ENCODE measurements at regions not wholly inside any gene's neighbourhood (a gene's known extent, or its start where the extent isn't known, plus 50 kb on each side); places are given as distances from the start of the nearest gene placed in this dataset.

GRCh38 chr1:216896146-216896545 lies 172.9 kb upstream of the ESRRG start:
- TF ChIP-seq TOX (CRISPR knock-in tag; IDR thresholded peaks at IDR 0.05; ENCODE audit: borderline replicate concordance) = no peak
- no peak for TF ChIP-seq ZNF70 (CRISPR knock-in tag; IDR thresholded peaks at IDR 0.05)
- TF ChIP-seq GLIS3 (CRISPR knock-in tag; IDR thresholded peaks at IDR 0.05) = no peak
- no peak for TF ChIP-seq ZNF8 (CRISPR knock-in tag; IDR thresholded peaks at IDR 0.05)
- no peak for TF ChIP-seq OSR1 (CRISPR knock-in tag; IDR thresholded peaks at IDR 0.05)
- TF ChIP-seq, protein P1, sequence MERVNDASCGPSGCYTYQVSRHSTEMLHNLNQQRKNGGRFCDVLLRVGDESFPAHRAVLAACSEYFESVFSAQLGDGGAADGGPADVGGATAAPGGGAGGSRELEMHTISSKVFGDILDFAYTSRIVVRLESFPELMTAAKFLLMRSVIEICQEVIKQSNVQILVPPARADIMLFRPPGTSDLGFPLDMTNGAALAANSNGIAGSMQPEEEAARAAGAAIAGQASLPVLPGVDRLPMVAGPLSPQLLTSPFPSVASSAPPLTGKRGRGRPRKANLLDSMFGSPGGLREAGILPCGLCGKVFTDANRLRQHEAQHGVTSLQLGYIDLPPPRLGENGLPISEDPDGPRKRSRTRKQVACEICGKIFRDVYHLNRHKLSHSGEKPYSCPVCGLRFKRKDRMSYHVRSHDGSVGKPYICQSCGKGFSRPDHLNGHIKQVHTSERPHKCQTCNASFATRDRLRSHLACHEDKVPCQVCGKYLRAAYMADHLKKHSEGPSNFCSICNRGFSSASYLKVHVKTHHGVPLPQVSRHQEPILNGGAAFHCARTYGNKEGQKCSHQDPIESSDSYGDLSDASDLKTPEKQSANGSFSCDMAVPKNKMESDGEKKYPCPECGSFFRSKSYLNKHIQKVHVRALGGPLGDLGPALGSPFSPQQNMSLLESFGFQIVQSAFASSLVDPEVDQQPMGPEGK (CRISPR knock-in tag; IDR thresholded peaks at IDR 0.05; ENCODE audit: borderline replicate concordance) = no peak
- TF ChIP-seq ZFP3 (CRISPR knock-in tag; IDR thresholded peaks at IDR 0.05) = no peak
- no peak for TF ChIP-seq PPARA (CRISPR knock-in tag; IDR thresholded peaks at IDR 0.05; ENCODE audit: borderline replicate concordance)
- TF ChIP-seq TSHZ2 (CRISPR knock-in tag; IDR thresholded peaks at IDR 0.05) = no peak
- TF ChIP-seq, protein P2, sequence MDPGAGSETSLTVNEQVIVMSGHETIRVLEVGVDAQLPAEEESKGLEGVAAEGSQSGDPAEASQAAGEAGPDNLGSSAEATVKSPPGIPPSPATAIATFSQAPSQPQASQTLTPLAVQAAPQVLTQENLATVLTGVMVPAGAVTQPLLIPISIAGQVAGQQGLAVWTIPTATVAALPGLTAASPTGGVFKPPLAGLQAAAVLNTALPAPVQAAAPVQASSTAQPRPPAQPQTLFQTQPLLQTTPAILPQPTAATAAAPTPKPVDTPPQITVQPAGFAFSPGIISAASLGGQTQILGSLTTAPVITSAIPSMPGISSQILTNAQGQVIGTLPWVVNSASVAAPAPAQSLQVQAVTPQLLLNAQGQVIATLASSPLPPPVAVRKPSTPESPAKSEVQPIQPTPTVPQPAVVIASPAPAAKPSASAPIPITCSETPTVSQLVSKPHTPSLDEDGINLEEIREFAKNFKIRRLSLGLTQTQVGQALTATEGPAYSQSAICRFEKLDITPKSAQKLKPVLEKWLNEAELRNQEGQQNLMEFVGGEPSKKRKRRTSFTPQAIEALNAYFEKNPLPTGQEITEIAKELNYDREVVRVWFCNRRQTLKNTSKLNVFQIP (CRISPR knock-in tag; IDR thresholded peaks at IDR 0.05; ENCODE audit: borderline replicate concordance, low read depth) = no peak
- TF ChIP-seq ISL1 (CRISPR knock-in tag; IDR thresholded peaks at IDR 0.05) = no peak
- no peak for ATAC-seq

DNA sequence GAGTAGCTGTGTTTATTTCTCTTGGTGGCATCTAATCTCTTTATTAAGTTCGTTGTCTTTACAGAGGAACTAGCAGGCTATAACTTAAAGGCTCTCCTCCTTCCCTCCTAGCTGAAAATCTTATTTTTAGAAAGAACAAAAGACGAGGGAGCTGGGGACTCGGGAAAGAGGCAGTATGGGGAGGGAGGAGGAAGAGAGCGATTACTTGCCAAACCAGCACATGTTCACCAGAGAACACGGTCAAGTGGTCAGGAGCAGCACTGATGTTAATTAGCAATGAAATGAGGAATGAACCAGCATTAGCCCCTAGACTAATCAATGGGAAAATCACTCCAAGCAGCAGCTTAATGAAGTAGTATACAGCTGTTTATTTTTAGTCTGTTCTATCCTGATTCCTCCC lies 171.3 kb upstream of the ESRRG start:
- TF ChIP-seq ESRRG (CRISPR knock-in tag; IDR thresholded peaks at IDR 0.05) (no peak), RARB (CRISPR knock-in tag; IDR thresholded peaks at IDR 0.05) (no peak), ZNF565 (CRISPR knock-in tag; conservative IDR thresholded peaks at IDR 0.05; ENCODE audit: low read depth) (no peak), BACH2 (CRISPR knock-in tag; IDR thresholded peaks at IDR 0.05; ENCODE audit: borderline replicate concordance) (no peak), ZFP3 (CRISPR knock-in tag; IDR thresholded peaks at IDR 0.05) (no peak)
- no peak for ATAC-seq

- ATAC-seq = no peak
- TF ChIP-seq ZC3H10 (CRISPR knock-in tag; IDR thresholded peaks at IDR 0.05) = no peak
- no peak for TF ChIP-seq TOX (CRISPR knock-in tag; IDR thresholded peaks at IDR 0.05; ENCODE audit: borderline replicate concordance)
- TF ChIP-seq ESRRG (CRISPR knock-in tag; IDR thresholded peaks at IDR 0.05) = no peak
- TF ChIP-seq ZNF565 (CRISPR knock-in tag; conservative IDR thresholded peaks at IDR 0.05; ENCODE audit: low read depth) = no peak
- no peak for TF ChIP-seq GLIS3 (CRISPR knock-in tag; IDR thresholded peaks at IDR 0.05)
- no peak for TF ChIP-seq BACH2 (CRISPR knock-in tag; IDR thresholded peaks at IDR 0.05; ENCODE audit: borderline replicate concordance)
- no peak for TF ChIP-seq ZFP3 (CRISPR knock-in tag; IDR thresholded peaks at IDR 0.05)
- TF ChIP-seq SNAI2 (CRISPR knock-in tag; IDR thresholded peaks at IDR 0.05) = no peak
- TF ChIP-seq ARNTL (CRISPR knock-in tag; IDR thresholded peaks at IDR 0.05; ENCODE audit: borderline replicate concordance, low read depth) = no peak
- TF ChIP-seq ZNF70 (CRISPR knock-in tag; IDR thresholded peaks at IDR 0.05) = no peak
- no peak for TF ChIP-seq CSDC2 (CRISPR knock-in tag; IDR thresholded peaks at IDR 0.05)
- no peak for TF ChIP-seq ZFP30 (CRISPR knock-in tag; IDR thresholded peaks at IDR 0.05)
- TF ChIP-seq, protein P3, sequence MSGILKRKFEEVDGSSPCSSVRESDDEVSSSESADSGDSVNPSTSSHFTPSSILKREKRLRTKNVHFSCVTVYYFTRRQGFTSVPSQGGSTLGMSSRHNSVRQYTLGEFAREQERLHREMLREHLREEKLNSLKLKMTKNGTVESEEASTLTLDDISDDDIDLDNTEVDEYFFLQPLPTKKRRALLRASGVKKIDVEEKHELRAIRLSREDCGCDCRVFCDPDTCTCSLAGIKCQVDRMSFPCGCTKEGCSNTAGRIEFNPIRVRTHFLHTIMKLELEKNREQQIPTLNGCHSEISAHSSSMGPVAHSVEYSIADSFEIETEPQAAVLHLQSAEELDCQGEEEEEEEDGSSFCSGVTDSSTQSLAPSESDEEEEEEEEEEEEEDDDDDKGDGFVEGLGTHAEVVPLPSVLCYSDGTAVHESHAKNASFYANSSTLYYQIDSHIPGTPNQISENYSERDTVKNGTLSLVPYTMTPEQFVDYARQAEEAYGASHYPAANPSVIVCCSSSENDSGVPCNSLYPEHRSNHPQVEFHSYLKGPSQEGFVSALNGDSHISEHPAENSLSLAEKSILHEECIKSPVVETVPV (CRISPR knock-in tag; IDR thresholded peaks at IDR 0.05) = no peak
- TF ChIP-seq ZNF8 (CRISPR knock-in tag; IDR thresholded peaks at IDR 0.05) = no peak
Observed at GRCh38 chr1:216892581-216893160, 169.4 kb upstream of the ESRRG start.

GRCh38 chr1:216890871-216891270 lies 167.6 kb upstream of the ESRRG start:
- ATAC-seq = no peak
- TF ChIP-seq ZFP3 (CRISPR knock-in tag; IDR thresholded peaks at IDR 0.05) = no peak
- no peak for TF ChIP-seq BACH2 (CRISPR knock-in tag; IDR thresholded peaks at IDR 0.05; ENCODE audit: borderline replicate concordance)
- no peak for TF ChIP-seq ZNF70 (CRISPR knock-in tag; IDR thresholded peaks at IDR 0.05)
- TF ChIP-seq GLIS3 (CRISPR knock-in tag; IDR thresholded peaks at IDR 0.05) = no peak
- no peak for TF ChIP-seq TOX (CRISPR knock-in tag; IDR thresholded peaks at IDR 0.05; ENCODE audit: borderline replicate concordance)
- TF ChIP-seq, protein P4, sequence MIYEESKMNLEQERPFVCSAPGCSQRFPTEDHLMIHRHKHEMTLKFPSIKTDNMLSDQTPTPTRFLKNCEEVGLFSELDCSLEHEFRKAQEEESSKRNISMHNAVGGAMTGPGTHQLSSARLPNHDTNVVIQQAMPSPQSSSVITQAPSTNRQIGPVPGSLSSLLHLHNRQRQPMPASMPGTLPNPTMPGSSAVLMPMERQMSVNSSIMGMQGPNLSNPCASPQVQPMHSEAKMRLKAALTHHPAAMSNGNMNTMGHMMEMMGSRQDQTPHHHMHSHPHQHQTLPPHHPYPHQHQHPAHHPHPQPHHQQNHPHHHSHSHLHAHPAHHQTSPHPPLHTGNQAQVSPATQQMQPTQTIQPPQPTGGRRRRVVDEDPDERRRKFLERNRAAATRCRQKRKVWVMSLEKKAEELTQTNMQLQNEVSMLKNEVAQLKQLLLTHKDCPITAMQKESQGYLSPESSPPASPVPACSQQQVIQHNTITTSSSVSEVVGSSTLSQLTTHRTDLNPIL (CRISPR knock-in tag; IDR thresholded peaks at IDR 0.05; ENCODE audit: low read depth) = no peak
- no peak for TF ChIP-seq ZC3H10 (CRISPR knock-in tag; IDR thresholded peaks at IDR 0.05)
- TF ChIP-seq TCF4 (CRISPR knock-in tag; IDR thresholded peaks at IDR 0.05; ENCODE audit: borderline replicate concordance) = no peak
- TF ChIP-seq, protein P2 (CRISPR knock-in tag; IDR thresholded peaks at IDR 0.05; ENCODE audit: borderline replicate concordance, low read depth) = no peak
- no peak for TF ChIP-seq ZNF565 (CRISPR knock-in tag; conservative IDR thresholded peaks at IDR 0.05; ENCODE audit: low read depth)
- TF ChIP-seq, protein P3 (CRISPR knock-in tag; IDR thresholded peaks at IDR 0.05) = no peak
- TF ChIP-seq SNAI2 (CRISPR knock-in tag; IDR thresholded peaks at IDR 0.05) = no peak

Data from SK-N-SH treated with all-trans-retinoic acid at 6 μM for 48 hours (cell line).